GM19395 (cell line): ENCODE measurements at regions not wholly inside any gene's neighbourhood (a gene's known extent, or its start where the extent isn't known, plus 50 kb on each side); places are given as distances from the start of the nearest gene placed in this dataset.

Experiments used
- ATAC-seq: cut with Tn5 transposase; IDR thresholded peaks from one replicate; pipeline ENCODE4 v1.9.1; 2021; ENCODE audit warnings: mild to moderate bottlenecking, moderate library complexity; ENCODE audit not compliant: unreplicated experiment

GRCh38 chr1:4306559-4307467 lies 347.6 kb upstream of the AJAP1 start:
- no peak for ATAC-seq

GRCh38 chr1:4307468-4307845 lies 347.0 kb upstream of the AJAP1 start:
- ATAC-seq, result no peak

GRCh38 chr1:4307911-4308545 lies 346.4 kb upstream of the AJAP1 start:
- no peak for ATAC-seq

- no peak for ATAC-seq
Observed at GRCh38 chr1:4308806-4309205, 345.6 kb upstream of the AJAP1 start.

- ATAC-seq, result no peak
Observed at GRCh38 chr1:4309676-4310320, 344.6 kb upstream of the AJAP1 start.

GRCh38 chr1:4310396-4310923 lies 343.9 kb upstream of the AJAP1 start:
- no peak for ATAC-seq

- no peak for ATAC-seq
Observed at GRCh38 chr1:4312024-4312423, 342.4 kb upstream of the AJAP1 start.

GRCh38 chr1:4315202-4315601 lies 339.2 kb upstream of the AJAP1 start:
- no peak for ATAC-seq

- ATAC-seq, result no peak
Observed at GRCh38 chr1:4317207-4317606, 337.2 kb upstream of the AJAP1 start.

GRCh38 chr1:4318720-4319119 lies 335.7 kb upstream of the AJAP1 start:
- ATAC-seq, result no peak

- no peak for ATAC-seq
Observed at GRCh38 chr1:4319496-4319895, 334.9 kb upstream of the AJAP1 start.

- no peak for ATAC-seq
Observed at GRCh38 chr1:4322881-4323280, 331.5 kb upstream of the AJAP1 start.

- no peak for ATAC-seq
Observed at GRCh38 chr1:4323309-4323708, 331.1 kb upstream of the AJAP1 start.

GRCh38 chr1:4324525-4324924 lies 329.9 kb upstream of the AJAP1 start:
- ATAC-seq, result no peak

GRCh38 chr1:4327142-4327541 lies 327.3 kb upstream of the AJAP1 start:
- ATAC-seq, result no peak

GRCh38 chr1:4328402-4329071 lies 325.9 kb upstream of the AJAP1 start:
- no peak for ATAC-seq

- ATAC-seq, result no peak
Observed at GRCh38 chr1:4330805-4331766, 323.3 kb upstream of the AJAP1 start.

GRCh38 chr1:4331767-4332163 lies 322.6 kb upstream of the AJAP1 start:
- no peak for ATAC-seq

- no peak for ATAC-seq
Observed at GRCh38 chr1:4336507-4336906, 317.9 kb upstream of the AJAP1 start.

- ATAC-seq, result no peak
Observed at GRCh38 chr1:4341421-4341820, 313.0 kb upstream of the AJAP1 start.
